DOHH2 (cell line): ENCODE measurements at regions not wholly inside any gene's neighbourhood (a gene's known extent, or its start where the extent isn't known, plus 50 kb on each side); places are given as distances from the start of the nearest gene placed in this dataset.

ENCODE experiments used
- EZH2phosphoT487 ChIP-seq: fragments of 200-600 bp; sonication (generic); IDR thresholded peaks from 2 replicates; pipeline ENCODE4 v1.6.1; 2017; ENCODE audit warnings: borderline replicate concordance, mild to moderate bottlenecking, antibody characterized with exemption, low read length, moderate library complexity, mixed read lengths
- TF ChIP-seq, protein P1 (sequence below): fragments of 200-600 bp; sonication (generic); IDR thresholded peaks from one replicate; pipeline ENCODE4 v1.5.1; 2014; ENCODE audit warnings: antibody characterized with exemption, mild to moderate bottlenecking, low read depth, low read length; ENCODE audit not compliant: poor library complexity, severe bottlenecking

DNA sequence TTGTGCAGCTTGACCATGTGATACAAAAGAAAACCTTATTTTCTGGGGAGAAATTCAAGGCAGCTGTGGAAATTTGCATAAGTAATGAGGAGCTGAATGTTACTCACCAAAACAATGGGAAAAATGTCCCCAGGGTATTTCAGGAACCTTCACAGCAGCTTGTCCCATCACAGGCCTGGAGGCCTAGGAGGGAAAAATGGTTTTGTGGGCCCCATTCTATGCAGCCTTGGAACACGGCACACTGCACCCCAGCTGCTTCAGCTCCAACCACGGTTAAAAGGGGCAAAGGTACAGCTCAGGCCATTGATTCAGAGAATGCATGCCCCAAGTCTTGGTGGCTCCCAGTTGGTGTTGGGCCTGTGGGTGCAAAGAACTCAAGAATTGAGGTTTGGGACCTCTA is 216.1 kb downstream of the MAGEE1 start:
- TF ChIP-seq, protein P1, sequence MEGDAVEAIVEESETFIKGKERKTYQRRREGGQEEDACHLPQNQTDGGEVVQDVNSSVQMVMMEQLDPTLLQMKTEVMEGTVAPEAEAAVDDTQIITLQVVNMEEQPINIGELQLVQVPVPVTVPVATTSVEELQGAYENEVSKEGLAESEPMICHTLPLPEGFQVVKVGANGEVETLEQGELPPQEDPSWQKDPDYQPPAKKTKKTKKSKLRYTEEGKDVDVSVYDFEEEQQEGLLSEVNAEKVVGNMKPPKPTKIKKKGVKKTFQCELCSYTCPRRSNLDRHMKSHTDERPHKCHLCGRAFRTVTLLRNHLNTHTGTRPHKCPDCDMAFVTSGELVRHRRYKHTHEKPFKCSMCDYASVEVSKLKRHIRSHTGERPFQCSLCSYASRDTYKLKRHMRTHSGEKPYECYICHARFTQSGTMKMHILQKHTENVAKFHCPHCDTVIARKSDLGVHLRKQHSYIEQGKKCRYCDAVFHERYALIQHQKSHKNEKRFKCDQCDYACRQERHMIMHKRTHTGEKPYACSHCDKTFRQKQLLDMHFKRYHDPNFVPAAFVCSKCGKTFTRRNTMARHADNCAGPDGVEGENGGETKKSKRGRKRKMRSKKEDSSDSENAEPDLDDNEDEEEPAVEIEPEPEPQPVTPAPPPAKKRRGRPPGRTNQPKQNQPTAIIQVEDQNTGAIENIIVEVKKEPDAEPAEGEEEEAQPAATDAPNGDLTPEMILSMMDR = no peak
- no peak for TF ChIP-seq EZH2phosphoT487
